ENCODE measurements at regions not wholly inside any gene's neighbourhood (a gene's known extent, or its start where the extent isn't known, plus 50 kb on each side); places are given as distances from the start of the nearest gene placed in this dataset.

DNA sequence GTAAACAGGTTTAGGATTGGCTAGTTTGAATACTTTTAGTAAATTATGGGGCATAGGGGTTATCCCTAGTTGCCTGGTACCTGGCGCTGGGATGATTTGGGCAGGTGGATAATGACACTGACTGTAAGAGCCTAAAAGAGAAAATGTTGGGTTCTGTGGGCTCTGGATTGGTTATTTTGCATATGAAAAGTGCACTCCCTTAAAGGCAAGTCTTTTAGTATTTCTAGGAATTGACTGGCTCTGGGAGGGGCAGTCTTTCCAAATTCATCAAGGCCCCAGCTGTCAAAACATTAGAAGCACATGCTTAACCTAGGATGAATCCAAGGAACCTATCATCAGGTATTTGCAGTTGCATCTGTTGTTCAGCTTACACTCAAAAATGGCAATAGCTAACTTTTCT is 454.6 kb upstream of the SORCS1 start:
- TF ChIP-seq EZH2phosphoT487 (IDR thresholded peaks at IDR 0.05; ENCODE audit: insufficient read depth, low read depth): no peak
- no peak for TF ChIP-seq EZH2 (IDR thresholded peaks at IDR 0.05; ENCODE audit: insufficient read depth, poor library complexity, severe bottlenecking)

All from GM23248 (cell line).